Esophagus squamous epithelium (tissue), 4 donors: ENCODE measurements at regions not wholly inside any gene's neighbourhood (a gene's known extent, or its start where the extent isn't known, plus 50 kb on each side); places are given as distances from the start of the nearest gene placed in this dataset.

ENCODE experiments used
- CTCF ChIP-seq, 6 experiments: fragments of 450-650 bp in 4 of 6; fragments of 200-600 bp in 2 of 6; sonication (generic) in 2 of 6; IDR thresholded peaks; one replicate each; pipeline ENCODE4 v1.5.1; 2016 to 2019; ENCODE audit warnings: antibody characterized with exemption in 6 of 6, mild to moderate bottlenecking in 4 of 6, moderate library complexity in 4 of 6
- POLR2A ChIP-seq, 4 donors: fragments of 450-650 bp; IDR thresholded peaks; one replicate each; pipeline ENCODE4 v1.6.1; 2017; ENCODE audit warnings: antibody characterized with exemption in 4 of 4, mild to moderate bottlenecking in 4 of 4, moderate library complexity in 3 of 4

GRCh38 chr16:87202346-87202745 lies 114.8 kb downstream of the C16orf95 start:
- no peak for TF ChIP-seq CTCF (IDR thresholded peaks at IDR 0.05)
- no peak for TF ChIP-seq POLR2A (IDR thresholded peaks at IDR 0.05)
